DOHH2 (cell line): ENCODE measurements at regions not wholly inside any gene's neighbourhood (a gene's known extent, or its start where the extent isn't known, plus 50 kb on each side); places are given as distances from the start of the nearest gene placed in this dataset.

Experiments used
- H3F3A ChIP-seq: fragments of 200-600 bp; sonication (generic), shearing (Covaris generic); 2 replicates; pipeline ENCODE4 v1.6.0; 2016; ENCODE audit warnings: antibody characterized with exemption, mild to moderate bottlenecking; ENCODE audit not compliant: control insufficient read depth, insufficient read depth
- H3K27ac ChIP-seq: fragments of 200-600 bp; sonication (generic); 2 replicates; pipeline ENCODE4 v1.5.1; 2014; ENCODE audit warnings: low read depth, mild to moderate bottlenecking, low read length, moderate library complexity
- H3K27me3 ChIP-seq: fragments of 200-600 bp; sonication (generic); 2 replicates; pipeline ENCODE4 v1.6.1; 2014; ENCODE audit warnings: mild to moderate bottlenecking, low read length, mixed read lengths; ENCODE audit not compliant: control insufficient read depth
- H3K36me3 ChIP-seq: fragments of 200-600 bp; sonication (generic); 2 replicates; pipeline ENCODE4 v1.6.1; 2014; ENCODE audit warnings: mild to moderate bottlenecking, low read length, moderate library complexity, mixed read lengths; ENCODE audit not compliant: control insufficient read depth
- H3K4me1 ChIP-seq: fragments of 200-600 bp; sonication (generic); 2 replicates; pipeline ENCODE4 v1.6.1; 2014; ENCODE audit warnings: mild to moderate bottlenecking, low read length, mixed read lengths; ENCODE audit not compliant: control insufficient read depth
- H3K4me2 ChIP-seq: fragments of 200-600 bp; sonication (generic); 2 replicates; pipeline ENCODE4 v1.6.0; 2014; ENCODE audit warnings: mild to moderate bottlenecking, low read length, moderate library complexity
- H3K4me3 ChIP-seq: fragments of 200-600 bp; sonication (generic); 2 replicates; pipeline ENCODE4 v1.5.1; 2014; ENCODE audit warnings: mild to moderate bottlenecking, low read length, mixed read lengths
- H3K79me2 ChIP-seq: fragments of 200-600 bp; sonication (generic); 2 replicates; pipeline ENCODE4 v1.6.1; 2014; ENCODE audit warnings: mild to moderate bottlenecking, low read length, mixed read lengths; ENCODE audit not compliant: control insufficient read depth
- H3K9me2 ChIP-seq: fragments of 200-600 bp; sonication (generic); replicated peaks from 2 replicates; pipeline ENCODE4 v1.6.1; 2014; ENCODE audit warnings: mild to moderate bottlenecking, low read length, mixed read lengths; ENCODE audit not compliant: control insufficient read depth
- H3K9me3 ChIP-seq: fragments of 200-600 bp; sonication (generic); 2 replicates; pipeline ENCODE4 v1.6.1; 2014; ENCODE audit warnings: antibody characterized with exemption, low read length, mixed read lengths; ENCODE audit not compliant: control insufficient read depth, insufficient read depth
- H4K20me1 ChIP-seq: fragments of 200-600 bp; sonication (generic); 2 replicates; pipeline ENCODE4 v1.6.0; 2014; ENCODE audit warnings: low read depth, mild to moderate bottlenecking, antibody characterized with exemption, low read length, moderate library complexity; ENCODE audit not compliant: control insufficient read depth, insufficient read depth
- EZH2phosphoT487 ChIP-seq: fragments of 200-600 bp; sonication (generic); IDR thresholded peaks from 2 replicates; pipeline ENCODE4 v1.6.1; 2017; ENCODE audit warnings: borderline replicate concordance, mild to moderate bottlenecking, antibody characterized with exemption, low read length, moderate library complexity, mixed read lengths
- TF ChIP-seq, protein P1 (sequence below): fragments of 200-600 bp; sonication (generic); IDR thresholded peaks from one replicate; pipeline ENCODE4 v1.5.1; 2014; ENCODE audit warnings: antibody characterized with exemption, mild to moderate bottlenecking, low read depth, low read length; ENCODE audit not compliant: poor library complexity, severe bottlenecking

GRCh38 chr16:52364500-52364899, 182.4 kb downstream of the TOX3 start:
- Histone ChIP-seq H4K20me1 (no peaks in the 10 kb centered on the region), H3K79me2 (no peaks in the 10 kb centered on the region), H3K4me1 (no peaks in the 10 kb centered on the region), H3F3A (no peaks in the 10 kb centered on the region), H3K9me3 (no peaks in the 10 kb centered on the region), H3K27me3 (no peaks in the 10 kb centered on the region), H3K27ac (no peak overlapping the region), H3K4me2 (no peak overlapping the region), H3K36me3 (no peaks in the 10 kb centered on the region), H3K9me2 (no peaks in the 10 kb centered on the region), H3K4me3 (no peak overlapping the region)
- TF ChIP-seq, protein P1, sequence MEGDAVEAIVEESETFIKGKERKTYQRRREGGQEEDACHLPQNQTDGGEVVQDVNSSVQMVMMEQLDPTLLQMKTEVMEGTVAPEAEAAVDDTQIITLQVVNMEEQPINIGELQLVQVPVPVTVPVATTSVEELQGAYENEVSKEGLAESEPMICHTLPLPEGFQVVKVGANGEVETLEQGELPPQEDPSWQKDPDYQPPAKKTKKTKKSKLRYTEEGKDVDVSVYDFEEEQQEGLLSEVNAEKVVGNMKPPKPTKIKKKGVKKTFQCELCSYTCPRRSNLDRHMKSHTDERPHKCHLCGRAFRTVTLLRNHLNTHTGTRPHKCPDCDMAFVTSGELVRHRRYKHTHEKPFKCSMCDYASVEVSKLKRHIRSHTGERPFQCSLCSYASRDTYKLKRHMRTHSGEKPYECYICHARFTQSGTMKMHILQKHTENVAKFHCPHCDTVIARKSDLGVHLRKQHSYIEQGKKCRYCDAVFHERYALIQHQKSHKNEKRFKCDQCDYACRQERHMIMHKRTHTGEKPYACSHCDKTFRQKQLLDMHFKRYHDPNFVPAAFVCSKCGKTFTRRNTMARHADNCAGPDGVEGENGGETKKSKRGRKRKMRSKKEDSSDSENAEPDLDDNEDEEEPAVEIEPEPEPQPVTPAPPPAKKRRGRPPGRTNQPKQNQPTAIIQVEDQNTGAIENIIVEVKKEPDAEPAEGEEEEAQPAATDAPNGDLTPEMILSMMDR: no peak
- TF ChIP-seq EZH2phosphoT487: no peak

- no peaks in the 10 kb centered on the region for H3K36me3 ChIP-seq
- no peaks in the 10 kb centered on the region for H4K20me1 ChIP-seq
- H3K27me3 ChIP-seq: no peaks in the 10 kb centered on the region
- TF ChIP-seq, protein P1: no peak
- TF ChIP-seq EZH2phosphoT487: no peak
- H3K27ac ChIP-seq: no peak overlapping the region
- H3K4me3 ChIP-seq: no peak overlapping the region
- H3K4me2 ChIP-seq: no peak overlapping the region
- H3K9me2 ChIP-seq: no peaks in the 10 kb centered on the region
- H3K4me1 ChIP-seq: no peaks in the 10 kb centered on the region
- no peaks in the 10 kb centered on the region for H3K79me2 ChIP-seq
- no peaks in the 10 kb centered on the region for H3K9me3 ChIP-seq
- no peaks in the 10 kb centered on the region for H3F3A ChIP-seq
These were observed 183.9 kb downstream of the TOX3 start for GRCh38 chr16:52363082-52363481.

GRCh38 chr16:52357711-52358110, 189.2 kb downstream of the TOX3 start:
- Histone ChIP-seq H3K9me2 (no peaks in the 10 kb centered on the region), H3K4me3 (no peak overlapping the region), H3F3A (no peaks in the 10 kb centered on the region), H3K4me1 (no peaks in the 10 kb centered on the region), H3K4me2 (no peak overlapping the region), H3K27me3 (no peaks in the 10 kb centered on the region), H3K9me3 (no peaks in the 10 kb centered on the region), H3K79me2 (no peaks in the 10 kb centered on the region), H3K36me3 (no peaks in the 10 kb centered on the region), H3K27ac (no peak overlapping the region), H4K20me1 (no peaks in the 10 kb centered on the region)
- TF ChIP-seq EZH2phosphoT487: no peak
- TF ChIP-seq, protein P1: no peak

GRCh38 chr16:52353249-52353648, 193.7 kb downstream of the TOX3 start:
- Histone ChIP-seq H3K79me2 (no peaks in the 10 kb centered on the region), H3K4me2 (no peak overlapping the region), H3K36me3 (no peaks in the 10 kb centered on the region), H3K4me1 (no peaks in the 10 kb centered on the region), H3K27me3 (no peaks in the 10 kb centered on the region), H3K27ac (no peak overlapping the region), H3K9me3 (no peaks in the 10 kb centered on the region), H3K4me3 (no peak overlapping the region), H3F3A (no peaks in the 10 kb centered on the region), H4K20me1 (no peaks in the 10 kb centered on the region), H3K9me2 (no peaks in the 10 kb centered on the region)
- TF ChIP-seq, protein P1: no peak
